ENCODE measurements at regions not wholly inside any gene's neighbourhood (a gene's known extent, or its start where the extent isn't known, plus 50 kb on each side); places are given as distances from the start of the nearest gene placed in this dataset.
"Not testable (repeated sequence)": the region's sequence is repeated elsewhere in the genome, so short reads cannot be mapped to it uniquely, and the experiment has no call there.

DNA sequence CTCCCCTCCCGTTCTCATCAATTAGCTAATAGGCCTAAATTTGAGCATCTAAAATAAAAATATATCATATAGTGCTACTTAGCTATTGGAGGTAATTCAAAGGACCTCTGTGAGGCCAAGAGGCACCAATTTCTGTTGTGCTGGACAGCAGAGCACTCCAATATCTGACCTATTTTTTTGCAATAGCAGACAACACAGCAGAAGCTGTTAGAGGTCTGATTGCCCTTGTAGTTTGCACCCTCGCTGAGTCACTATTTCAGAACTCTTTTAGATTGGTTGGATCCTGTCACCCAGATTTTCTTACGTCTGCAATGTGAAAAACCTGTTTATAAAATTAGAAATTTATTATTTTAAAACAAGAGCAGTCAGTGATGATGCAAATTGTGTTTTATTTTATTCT is 184.1 kb downstream of the CEP135 start:
- Histone ChIP-seq H3F3A (ENCODE audit: insufficient read depth, low read depth) (no peaks in the 10 kb centered on the region), H3K27me3 (ENCODE audit: insufficient read depth, low read depth) (no peaks in the 10 kb centered on the region), H3K79me2 (ENCODE audit: low read depth) (no peaks in the 10 kb centered on the region), H3K9me3 (ENCODE audit: insufficient read depth, low read depth) (no peaks in the 10 kb centered on the region), H3K36me3 (ENCODE audit: low read depth) (no peaks in the 10 kb centered on the region), H3K4me1 (replicated peaks; ENCODE audit: insufficient read depth) (no peaks in the 10 kb centered on the region), H3K9me2 (ENCODE audit: insufficient read depth) (no peaks in the 10 kb centered on the region), H3K4me2 (no peak overlapping the region), H3K4me3 (no peak overlapping the region), H4K20me1 (ENCODE audit: insufficient read depth) (no peaks in the 10 kb centered on the region), H2AFZ (no peak overlapping the region), H3K27ac (no peak overlapping the region)
- TF ChIP-seq EZH2 (IDR thresholded peaks at IDR 0.05; ENCODE audit: low read depth) = no peak
- TF ChIP-seq, protein P1, sequence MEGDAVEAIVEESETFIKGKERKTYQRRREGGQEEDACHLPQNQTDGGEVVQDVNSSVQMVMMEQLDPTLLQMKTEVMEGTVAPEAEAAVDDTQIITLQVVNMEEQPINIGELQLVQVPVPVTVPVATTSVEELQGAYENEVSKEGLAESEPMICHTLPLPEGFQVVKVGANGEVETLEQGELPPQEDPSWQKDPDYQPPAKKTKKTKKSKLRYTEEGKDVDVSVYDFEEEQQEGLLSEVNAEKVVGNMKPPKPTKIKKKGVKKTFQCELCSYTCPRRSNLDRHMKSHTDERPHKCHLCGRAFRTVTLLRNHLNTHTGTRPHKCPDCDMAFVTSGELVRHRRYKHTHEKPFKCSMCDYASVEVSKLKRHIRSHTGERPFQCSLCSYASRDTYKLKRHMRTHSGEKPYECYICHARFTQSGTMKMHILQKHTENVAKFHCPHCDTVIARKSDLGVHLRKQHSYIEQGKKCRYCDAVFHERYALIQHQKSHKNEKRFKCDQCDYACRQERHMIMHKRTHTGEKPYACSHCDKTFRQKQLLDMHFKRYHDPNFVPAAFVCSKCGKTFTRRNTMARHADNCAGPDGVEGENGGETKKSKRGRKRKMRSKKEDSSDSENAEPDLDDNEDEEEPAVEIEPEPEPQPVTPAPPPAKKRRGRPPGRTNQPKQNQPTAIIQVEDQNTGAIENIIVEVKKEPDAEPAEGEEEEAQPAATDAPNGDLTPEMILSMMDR (conservative IDR thresholded peaks at IDR 0.05) = no peak
- ChIA-PET POLR2A (ENCODE audit: unreplicated experiment) (no interaction called here), CTCF (no interaction called here)
- intact Hi-C loops (cut with micrococcal nuclease; ENCODE audit: unreplicated experiment) = no loop called here
- no peak for DNase-seq
- BruUV-seq (replicated peaks) = no TSS peak

DNA sequence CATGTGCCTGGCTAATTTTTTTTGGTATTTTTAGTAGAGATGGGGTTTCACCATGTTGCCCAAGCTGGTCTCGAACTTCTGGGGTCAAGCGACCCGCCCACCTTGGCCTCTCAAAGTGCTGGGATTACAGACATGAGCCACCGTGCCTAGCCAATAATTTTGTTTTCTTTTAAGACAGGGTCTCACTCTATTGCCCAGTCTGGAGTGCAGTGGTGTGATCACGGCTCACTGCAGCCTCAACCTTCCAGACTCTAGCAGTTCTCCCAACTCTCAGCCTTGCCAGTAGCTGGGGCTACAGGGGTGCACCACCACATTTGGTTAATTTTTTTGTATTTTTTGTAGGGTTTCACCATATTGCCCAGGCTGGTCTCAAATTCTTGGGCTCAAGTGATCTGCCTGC is 183.4 kb downstream of the CEP135 start:
- H3K27ac ChIP-seq; H3K9me2 ChIP-seq (ENCODE audit: insufficient read depth); H3K27me3 ChIP-seq (ENCODE audit: insufficient read depth, low read depth); H3K79me2 ChIP-seq (ENCODE audit: low read depth); BruUV-seq (replicated peaks); H3K9me3 ChIP-seq (ENCODE audit: insufficient read depth, low read depth); H3K36me3 ChIP-seq (ENCODE audit: low read depth); H2AFZ ChIP-seq; POLR2A ChIA-PET (ENCODE audit: unreplicated experiment); H4K20me1 ChIP-seq (ENCODE audit: insufficient read depth); H3K4me3 ChIP-seq; H3K4me2 ChIP-seq; H3K4me1 ChIP-seq (replicated peaks; ENCODE audit: insufficient read depth); CTCF ChIA-PET; H3F3A ChIP-seq (ENCODE audit: insufficient read depth, low read depth); intact Hi-C loops (cut with micrococcal nuclease; ENCODE audit: unreplicated experiment); DNase-seq: not testable (repeated sequence)

DNA sequence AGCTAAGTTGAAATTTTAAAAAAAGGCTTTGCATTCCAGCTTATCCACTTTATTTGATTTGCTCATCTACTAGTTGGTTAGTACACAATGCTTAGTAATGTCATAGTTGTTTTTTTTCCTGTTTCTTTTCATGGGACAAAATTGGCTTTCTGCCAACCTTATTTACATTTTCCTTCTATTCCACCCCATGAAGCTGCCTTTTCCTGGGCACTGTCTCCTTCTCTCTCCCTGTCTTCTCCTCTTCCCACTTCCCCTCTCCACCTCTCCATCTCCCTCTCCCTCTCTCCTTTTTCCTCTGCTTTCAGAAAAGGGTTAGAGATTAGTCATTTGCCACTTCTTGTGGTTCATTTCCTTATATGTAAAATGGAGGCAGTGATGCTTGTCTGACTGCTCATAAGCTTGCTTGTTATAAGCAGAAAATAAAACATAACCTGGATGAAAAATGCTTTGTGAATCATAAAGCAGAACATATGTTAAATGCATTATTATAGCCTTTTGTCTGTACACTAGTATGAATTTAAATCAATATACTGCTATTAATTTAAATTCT is 181.9 kb downstream of the CEP135 start:
- Histone ChIP-seq H3K4me2 (no peak overlapping the region), H2AFZ (no peak overlapping the region), H3K9me3 (ENCODE audit: insufficient read depth, low read depth) (no peaks in the 10 kb centered on the region), H3K4me1 (replicated peaks; ENCODE audit: insufficient read depth) (no peaks in the 10 kb centered on the region), H3F3A (ENCODE audit: insufficient read depth, low read depth) (no peaks in the 10 kb centered on the region), H3K79me2 (ENCODE audit: low read depth) (no peaks in the 10 kb centered on the region), H3K36me3 (ENCODE audit: low read depth) (no peaks in the 10 kb centered on the region), H3K9me2 (ENCODE audit: insufficient read depth) (no peaks in the 10 kb centered on the region), H3K4me3 (no peak overlapping the region), H4K20me1 (ENCODE audit: insufficient read depth) (no peaks in the 10 kb centered on the region), H3K27ac (no peak overlapping the region), H3K27me3 (ENCODE audit: insufficient read depth, low read depth) (no peaks in the 10 kb centered on the region)
- BruUV-seq (replicated peaks) = no TSS peak
- ChIA-PET POLR2A (ENCODE audit: unreplicated experiment) (no interaction called here), CTCF (no interaction called here)
- intact Hi-C loops (cut with micrococcal nuclease; ENCODE audit: unreplicated experiment) = no loop called here
- no peak for DNase-seq
- TF ChIP-seq, protein P1 (conservative IDR thresholded peaks at IDR 0.05) = no peak
- TF ChIP-seq EZH2 (IDR thresholded peaks at IDR 0.05; ENCODE audit: low read depth) = no peak

DNA sequence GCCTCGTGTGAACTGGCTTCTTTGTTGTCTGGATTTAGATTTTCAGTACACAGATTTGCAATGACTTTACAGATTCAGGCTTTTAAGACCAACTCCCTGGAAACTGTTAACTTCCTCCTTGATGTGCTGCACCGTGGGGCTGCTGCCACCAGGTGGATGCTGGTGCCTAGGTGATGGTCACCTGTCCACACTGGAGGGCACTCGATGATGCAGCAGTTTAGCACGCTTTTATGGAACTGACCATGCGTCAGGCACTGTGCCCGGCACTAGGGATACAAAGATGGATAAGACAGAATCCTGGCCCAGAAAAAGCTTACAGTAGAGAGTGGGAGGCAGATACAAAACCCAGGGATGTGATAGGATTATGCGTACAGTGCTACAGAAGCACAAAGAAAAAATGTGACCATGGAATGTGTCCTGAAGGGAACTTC is 180.7 kb downstream of the CEP135 start:
- H3K4me2 ChIP-seq = no peak overlapping the region
- intact Hi-C loops (cut with micrococcal nuclease; ENCODE audit: unreplicated experiment) = no loop called here
- H3F3A ChIP-seq (ENCODE audit: insufficient read depth, low read depth) = no peaks in the 10 kb centered on the region
- no TSS peak for BruUV-seq (replicated peaks)
- H3K4me1 ChIP-seq (replicated peaks; ENCODE audit: insufficient read depth) = no peaks in the 10 kb centered on the region
- CTCF ChIA-PET = no interaction called here
- no peak overlapping the region for H3K4me3 ChIP-seq
- H3K27me3 ChIP-seq (ENCODE audit: insufficient read depth, low read depth) = no peaks in the 10 kb centered on the region
- no peak overlapping the region for H3K27ac ChIP-seq
- POLR2A ChIA-PET (ENCODE audit: unreplicated experiment) = interaction anchor here (0.7 kb wide), 1 partner anchor 116 kb away, joined by 3 read pairs; no protein-coding TSS in a partner anchor
- TF ChIP-seq, protein P1 (conservative IDR thresholded peaks at IDR 0.05) = peak; percentile 59
- no peak for TF ChIP-seq EZH2 (IDR thresholded peaks at IDR 0.05; ENCODE audit: low read depth)
- no peaks in the 10 kb centered on the region for H3K9me3 ChIP-seq (ENCODE audit: insufficient read depth, low read depth)
- peak in 1 of 2 experiments; percentile 30 for DNase-seq
- no peaks in the 10 kb centered on the region for H3K79me2 ChIP-seq (ENCODE audit: low read depth)
- H3K9me2 ChIP-seq (ENCODE audit: insufficient read depth) = no peaks in the 10 kb centered on the region
- no peak overlapping the region for H2AFZ ChIP-seq
- no peaks in the 10 kb centered on the region for H4K20me1 ChIP-seq (ENCODE audit: insufficient read depth)
- no peaks in the 10 kb centered on the region for H3K36me3 ChIP-seq (ENCODE audit: low read depth)
